H9 (cell line): ENCODE measurements at regions not wholly inside any gene's neighbourhood (a gene's known extent, or its start where the extent isn't known, plus 50 kb on each side); places are given as distances from the start of the nearest gene placed in this dataset.

ENCODE experiments used
- DNase-seq: peaks from one replicate; pipeline ENCODE4 v3.0.0-alpha.2; 2017
- H2AFZ ChIP-seq: one replicate; pipeline ENCODE4 v1.6.1; 2013; ENCODE audit warnings: mild to moderate bottlenecking, low read length, control low read depth, moderate library complexity
- H2AK5ac ChIP-seq: 2 replicates; pipeline ENCODE4 v1.6.1; 2013; ENCODE audit warnings: low read length, control low read depth, mixed read lengths; ENCODE audit not compliant: insufficient read length
- H2BK120ac ChIP-seq: one replicate; pipeline ENCODE4 v1.6.1; 2013; ENCODE audit warnings: low read depth, mild to moderate bottlenecking, low read length, control low read depth, inconsistent platforms; ENCODE audit not compliant: poor library complexity, severe bottlenecking
- H2BK12ac ChIP-seq: 2 replicates; pipeline ENCODE4 v1.6.1; 2013; ENCODE audit warnings: low read length, control low read depth, mixed read lengths, low read depth; ENCODE audit not compliant: insufficient read length
- H2BK15ac ChIP-seq: 2 replicates; pipeline ENCODE4 v1.6.1; 2013; ENCODE audit warnings: low read depth, low read length, control low read depth
- H2BK20ac ChIP-seq: one replicate; pipeline ENCODE4 v1.6.1; 2013; ENCODE audit warnings: low read depth, mild to moderate bottlenecking, low read length, control low read depth, inconsistent platforms; ENCODE audit not compliant: poor library complexity, severe bottlenecking
- H2BK5ac ChIP-seq: 2 replicates; pipeline ENCODE4 v1.6.1; 2013; ENCODE audit warnings: low read length, control low read depth, mixed read lengths; ENCODE audit not compliant: insufficient read length
- H3K14ac ChIP-seq: 2 replicates; pipeline ENCODE4 v1.6.1; 2013; ENCODE audit warnings: low read length, control low read depth; ENCODE audit not compliant: insufficient read depth
- H3K18ac ChIP-seq: 2 replicates; pipeline ENCODE4 v1.6.1; 2013; ENCODE audit warnings: low read depth, mild to moderate bottlenecking, mixed read lengths, low read length, control low read depth; ENCODE audit not compliant: insufficient read length
- H3K23ac ChIP-seq: 2 replicates; pipeline ENCODE4 v1.6.1; 2013; ENCODE audit warnings: low read length, control low read depth, mixed read lengths, low read depth; ENCODE audit not compliant: insufficient read length
- H3K23me2 ChIP-seq: 2 replicates; pipeline ENCODE4 v1.6.1; 2013; ENCODE audit warnings: low read depth, mild to moderate bottlenecking, mixed read lengths, low read length, control low read depth; ENCODE audit not compliant: insufficient read length, poor library complexity, severe bottlenecking
- H3K27ac ChIP-seq: 2 replicates; pipeline ENCODE4 v1.5.1; 2013; ENCODE audit warnings: low read length, control low read depth, mixed read lengths, low read depth; ENCODE audit not compliant: insufficient read length
- H3K27me3 ChIP-seq: 2 replicates; pipeline ENCODE4 v1.6.1; 2013; ENCODE audit warnings: low read length, control low read depth, inconsistent platforms; ENCODE audit not compliant: insufficient read depth
- H3K4ac ChIP-seq: 2 replicates; pipeline ENCODE4 v1.6.1; 2013; ENCODE audit warnings: low read depth, mild to moderate bottlenecking, control low read depth, inconsistent platforms, low read length, moderate library complexity
- H3K4me1 ChIP-seq: 2 replicates; pipeline ENCODE4 v1.6.1; 2013; ENCODE audit warnings: low read length, control low read depth, inconsistent platforms; ENCODE audit not compliant: insufficient read depth
- H3K4me2 ChIP-seq: 2 replicates; pipeline ENCODE4 v1.6.1; 2013; ENCODE audit warnings: low read length, control low read depth, mixed read lengths; ENCODE audit not compliant: insufficient read length, insufficient read depth
- H3K56ac ChIP-seq: 2 replicates; pipeline ENCODE4 v1.6.1; 2013; ENCODE audit warnings: low read depth, mild to moderate bottlenecking, mixed read lengths, low read length, control low read depth; ENCODE audit not compliant: insufficient read length
- H3K79me1 ChIP-seq: 2 replicates; pipeline ENCODE4 v1.6.1; 2013; ENCODE audit warnings: low read depth, mild to moderate bottlenecking, moderate library complexity, low read length, control low read depth, inconsistent platforms; ENCODE audit not compliant: insufficient read depth, poor library complexity, severe bottlenecking
- H3K79me2 ChIP-seq: 2 replicates; pipeline ENCODE4 v1.6.1; 2013; ENCODE audit warnings: low read length, control low read depth, inconsistent platforms; ENCODE audit not compliant: insufficient read depth
- H3K9ac ChIP-seq: 2 replicates; pipeline ENCODE4 v1.6.1; 2013; ENCODE audit warnings: low read length, control low read depth, mixed read lengths; ENCODE audit not compliant: insufficient read length; ENCODE audit errors: extremely low read depth
- H3K9me3 ChIP-seq: one replicate; pipeline ENCODE4 v1.6.1; 2013; ENCODE audit warnings: low read depth, low read length, inconsistent platforms; ENCODE audit not compliant: control insufficient read depth
- H3T11ph ChIP-seq: one replicate; pipeline ENCODE4 v1.6.1; 2013; ENCODE audit warnings: mild to moderate bottlenecking, low read length, control low read depth, inconsistent platforms
- H4K20me1 ChIP-seq: one replicate; pipeline ENCODE4 v1.6.1; 2013; ENCODE audit not compliant: control insufficient read depth, insufficient read length, insufficient read depth
- H4K5ac ChIP-seq: 2 replicates; pipeline ENCODE4 v1.6.1; 2013; ENCODE audit warnings: low read depth, mild to moderate bottlenecking, mixed read lengths, low read length, control low read depth; ENCODE audit not compliant: insufficient read length
- H4K8ac ChIP-seq: replicated peaks from 2 replicates; pipeline ENCODE4 v1.6.1; 2013; ENCODE audit warnings: low read length, control low read depth, mixed read lengths, low read depth; ENCODE audit not compliant: insufficient read length
- H4K91ac ChIP-seq: 2 replicates; pipeline ENCODE4 v1.6.1; 2013; ENCODE audit warnings: low read depth, mild to moderate bottlenecking, moderate library complexity, mixed read lengths, low read length, control low read depth; ENCODE audit not compliant: insufficient read length
- H3K27ac Mint-ChIP-seq, 3 experiments: 2 replicates in 2 of 3; 3 replicates in 1 of 3; pipeline ENCODE4 v1.8.0; 2020 to 2021; ENCODE audit warnings: mixed read lengths in 3 of 3, mild to moderate bottlenecking in 1 of 3, moderate library complexity in 1 of 3
- H3K27me3 Mint-ChIP-seq: 2 replicates; pipeline ENCODE4 v1.8.0; 2021; ENCODE audit warnings: low read depth, mild to moderate bottlenecking, moderate library complexity, mixed read lengths
- H3K36me3 Mint-ChIP-seq, 3 experiments: 2 replicates in 2 of 3; 3 replicates in 1 of 3; pipeline ENCODE4 v1.8.0; 2020 to 2021; ENCODE audit warnings: low read depth in 3 of 3, mixed read lengths in 3 of 3; ENCODE audit not compliant: insufficient read depth in 1 of 3
- H3K4me1 Mint-ChIP-seq, 2 experiments: 2 replicates each; pipeline ENCODE4 v1.8.0; 2020; ENCODE audit warnings: mixed read lengths in 2 of 2
- H3K4me3 Mint-ChIP-seq, 2 experiments: 2 replicates in 1 of 2; 3 replicates in 1 of 2; pipeline ENCODE4 v1.8.0; 2020 to 2021; ENCODE audit warnings: mild to moderate bottlenecking in 2 of 2, mixed read lengths in 2 of 2, moderate library complexity in 1 of 2
- H3K9me3 Mint-ChIP-seq, 2 experiments: 2 replicates in 1 of 2; 3 replicates in 1 of 2; pipeline ENCODE4 v1.8.0; 2020; ENCODE audit warnings: mild to moderate bottlenecking in 2 of 2, mixed read lengths in 2 of 2, moderate library complexity in 1 of 2
- WGBS: extraction: QIAGEN DNeasy Blood & Tissue Kit; methylation state at CpG from one replicate; pipeline ENCODE4 v1.1.7; 2013; ENCODE audit warnings: missing lambda C conversion rate, low lambda C conversion rate, mixed read lengths; ENCODE audit not compliant: insufficient read length; ENCODE audit errors: extremely low coverage; 5-methylcytosine and 5-hydroxymethylcytosine counted together
- TF ChIP-seq, protein P1 (sequence below): fragments of 200-600 bp; sonication (generic); conservative IDR thresholded peaks from 3 replicates; pipeline ENCODE4 v1.8.0; 2021; ENCODE audit warnings: antibody characterized with exemption, mild to moderate bottlenecking

DNA sequence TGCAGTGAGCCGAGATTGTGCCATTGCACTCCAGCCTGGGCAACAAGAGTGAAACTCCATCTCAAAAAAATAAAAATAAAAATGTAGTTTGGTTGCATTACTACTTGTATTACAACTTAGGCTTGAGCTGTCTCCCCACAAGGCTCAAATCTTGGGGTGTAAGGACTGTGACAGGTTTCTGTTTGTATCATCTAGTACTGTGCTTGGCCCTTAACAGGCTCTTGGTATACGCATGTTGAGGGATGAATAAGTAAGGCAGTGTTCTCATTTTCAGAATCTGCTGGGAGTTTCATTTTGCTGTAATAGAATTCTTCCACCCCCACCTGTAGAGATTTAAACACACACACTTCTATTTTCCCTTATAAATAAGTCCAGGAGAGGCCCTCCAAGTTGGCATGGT is 289.4 kb upstream of the EEF2KMT start:
- Mint-ChIP-seq H3K9me3 (peaks cover 5 to 6% of the 10 kb centered on the region in 2 experiments; a peak in 4 of 5 replicates), H3K4me1 (peaks cover 11 to 20% of the 10 kb centered on the region in 2 experiments), H3K27me3 (no peaks in the 10 kb centered on the region; the same call in 1 of the 2 replicates), H3K36me3 (peaks cover 0 to 6% (median 5%) of the 10 kb centered on the region in 3 experiments; a peak in 5 of 7 replicates), H3K27ac (no peak overlapping the region), H3K4me3 (no peak overlapping the region)
- Histone ChIP-seq H2BK15ac (no peak overlapping the region), H3K9me3 (no peaks in the 10 kb centered on the region), H3K27ac (no peak overlapping the region), H3K56ac (no peak overlapping the region), H4K20me1 (no peaks in the 10 kb centered on the region), H3K23ac (no peak overlapping the region), H3K79me2 (no peaks in the 10 kb centered on the region), H3T11ph (no peak overlapping the region), H3K14ac (no peak overlapping the region), H3K18ac (no peak overlapping the region), H2AFZ (no peak overlapping the region), H3K4me2 (no peak overlapping the region), H3K27me3 (no peaks in the 10 kb centered on the region), H2BK20ac (no peak overlapping the region), H2AK5ac (no peak overlapping the region), H4K5ac (no peak overlapping the region), H4K91ac (no peak overlapping the region), H3K23me2 (no peaks in the 10 kb centered on the region), H4K8ac (no peak overlapping the region), H2BK12ac (no peak overlapping the region), H3K4me1 (no peaks in the 10 kb centered on the region), H2BK5ac (no peak overlapping the region), H2BK120ac (no peak overlapping the region), H3K79me1 (no peaks in the 10 kb centered on the region), H3K4ac (no peak overlapping the region), H3K9ac (no peak overlapping the region)
- no peak for DNase-seq
- TF ChIP-seq, protein P1, sequence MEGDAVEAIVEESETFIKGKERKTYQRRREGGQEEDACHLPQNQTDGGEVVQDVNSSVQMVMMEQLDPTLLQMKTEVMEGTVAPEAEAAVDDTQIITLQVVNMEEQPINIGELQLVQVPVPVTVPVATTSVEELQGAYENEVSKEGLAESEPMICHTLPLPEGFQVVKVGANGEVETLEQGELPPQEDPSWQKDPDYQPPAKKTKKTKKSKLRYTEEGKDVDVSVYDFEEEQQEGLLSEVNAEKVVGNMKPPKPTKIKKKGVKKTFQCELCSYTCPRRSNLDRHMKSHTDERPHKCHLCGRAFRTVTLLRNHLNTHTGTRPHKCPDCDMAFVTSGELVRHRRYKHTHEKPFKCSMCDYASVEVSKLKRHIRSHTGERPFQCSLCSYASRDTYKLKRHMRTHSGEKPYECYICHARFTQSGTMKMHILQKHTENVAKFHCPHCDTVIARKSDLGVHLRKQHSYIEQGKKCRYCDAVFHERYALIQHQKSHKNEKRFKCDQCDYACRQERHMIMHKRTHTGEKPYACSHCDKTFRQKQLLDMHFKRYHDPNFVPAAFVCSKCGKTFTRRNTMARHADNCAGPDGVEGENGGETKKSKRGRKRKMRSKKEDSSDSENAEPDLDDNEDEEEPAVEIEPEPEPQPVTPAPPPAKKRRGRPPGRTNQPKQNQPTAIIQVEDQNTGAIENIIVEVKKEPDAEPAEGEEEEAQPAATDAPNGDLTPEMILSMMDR, result no peak
- no CpG with 5 or more reads among the region's 2 CpGs for WGBS
